ENCODE measurements at regions not wholly inside any gene's neighbourhood (a gene's known extent, or its start where the extent isn't known, plus 50 kb on each side); places are given as distances from the start of the nearest gene placed in this dataset.

GRCh38 chrX:63513825-63514568 lies 162.9 kb upstream of the SPIN4 start:
- Histone ChIP-seq H3K9me3 (ENCODE audit: low read length) (no peaks in the 10 kb centered on the region), H3K4me2 (ENCODE audit: low read length) (no peak overlapping the region), H3K9me2 (ENCODE audit: insufficient read depth, low read length) (no peaks in the 10 kb centered on the region), H3F3A (ENCODE audit: insufficient read depth, low read length, poor library complexity, severe bottlenecking) (no peaks in the 10 kb centered on the region), H4K20me1 (ENCODE audit: insufficient read depth) (no peaks in the 10 kb centered on the region), H3K79me2 (replicated peaks; ENCODE audit: insufficient read depth, low read length) (no peaks in the 10 kb centered on the region), H3K27ac (ENCODE audit: low read length) (no peak overlapping the region), H2AFZ (ENCODE audit: low read depth, low read length) (no peak overlapping the region), H3K27me3 (ENCODE audit: insufficient read depth, low read depth, low read length) (no peaks in the 10 kb centered on the region), H3K36me3 (ENCODE audit: insufficient read depth, low read length) (no peaks in the 10 kb centered on the region), H3K9ac (ENCODE audit: low read length) (no peak overlapping the region), H3K4me3 (ENCODE audit: low read length) (no peak overlapping the region)
- TF ChIP-seq MXI1 (conservative IDR thresholded peaks at IDR 0.05; ENCODE audit: poor library complexity, severe bottlenecking) = no peak
- no peak for TF ChIP-seq TAF1 (IDR thresholded peaks at IDR 0.05; ENCODE audit: low read depth)
- no peak for TF ChIP-seq EZH2 (IDR thresholded peaks at IDR 0.05; ENCODE audit: borderline replicate concordance, insufficient read depth, low read length, poor library complexity, severe bottlenecking)
- TF ChIP-seq CTCF (IDR thresholded peaks at IDR 0.05; ENCODE audit: poor library complexity, severe bottlenecking) = no peak
- TF ChIP-seq SMC3 (conservative IDR thresholded peaks at IDR 0.05; ENCODE audit: poor library complexity) = no peak
- no peak for TF ChIP-seq RAD21 (conservative IDR thresholded peaks at IDR 0.05)
- no peak for TF ChIP-seq EP300 (conservative IDR thresholded peaks at IDR 0.05; ENCODE audit: poor library complexity, severe bottlenecking)
- no peak for TF ChIP-seq REST (IDR thresholded peaks at IDR 0.05; ENCODE audit: borderline replicate concordance)

GRCh38 chrX:63511361-63511760 lies 160.2 kb upstream of the SPIN4 start:
- TF ChIP-seq RAD21 (conservative IDR thresholded peaks at IDR 0.05) (no peak), EP300 (conservative IDR thresholded peaks at IDR 0.05; ENCODE audit: poor library complexity, severe bottlenecking) (no peak), EZH2 (IDR thresholded peaks at IDR 0.05; ENCODE audit: borderline replicate concordance, insufficient read depth, low read length, poor library complexity, severe bottlenecking) (no peak)
- Histone ChIP-seq H3K27me3 (ENCODE audit: insufficient read depth, low read depth, low read length) (no peaks in the 10 kb centered on the region), H3K4me2 (ENCODE audit: low read length) (no peak overlapping the region), H3K27ac (ENCODE audit: low read length) (no peak overlapping the region), H3K4me3 (ENCODE audit: low read length) (no peak overlapping the region), H4K20me1 (ENCODE audit: insufficient read depth) (no peaks in the 10 kb centered on the region), H3K9me2 (ENCODE audit: insufficient read depth, low read length) (no peaks in the 10 kb centered on the region), H3K9me3 (ENCODE audit: low read length) (no peaks in the 10 kb centered on the region), H3K36me3 (ENCODE audit: insufficient read depth, low read length) (no peaks in the 10 kb centered on the region), H3F3A (ENCODE audit: insufficient read depth, low read length, poor library complexity, severe bottlenecking) (no peaks in the 10 kb centered on the region), H2AFZ (ENCODE audit: low read depth, low read length) (no peak overlapping the region), H3K9ac (ENCODE audit: low read length) (no peak overlapping the region), H3K79me2 (replicated peaks; ENCODE audit: insufficient read depth, low read length) (no peaks in the 10 kb centered on the region)
